Gastroesophageal sphincter (tissue), 3 donors: ENCODE measurements at regions not wholly inside any gene's neighbourhood (a gene's known extent, or its start where the extent isn't known, plus 50 kb on each side); places are given as distances from the start of the nearest gene placed in this dataset.

Experiments used
- CTCF ChIP-seq, 4 experiments: fragments of 200-600 bp in 2 of 4; fragments of 450-650 bp in 2 of 4; sonication (generic) in 1 of 4; IDR thresholded peaks; one replicate each; pipeline ENCODE4 v1.5.1; 2017 to 2019; ENCODE audit warnings: antibody characterized with exemption in 4 of 4, mild to moderate bottlenecking in 2 of 4, moderate library complexity in 2 of 4
- POLR2AphosphoS5 ChIP-seq: sonication (generic); formaldehyde crosslinking; IDR thresholded peaks from one replicate; pipeline ENCODE4 v1.6.1; 2017; ENCODE audit warnings: antibody characterized with exemption

GRCh38 chr13:57345526-57345925 lies 178.5 kb downstream of the PRR20E start:
- no peak for TF ChIP-seq CTCF (IDR thresholded peaks at IDR 0.05)
- no peak for TF ChIP-seq POLR2AphosphoS5
